HG02884 (cell line): ENCODE measurements at regions not wholly inside any gene's neighbourhood (a gene's known extent, or its start where the extent isn't known, plus 50 kb on each side); places are given as distances from the start of the nearest gene placed in this dataset.
"Not testable (repeated sequence)": the region's sequence is repeated elsewhere in the genome, so short reads cannot be mapped to it uniquely, and the experiment has no call there.

Experiments
- ATAC-seq: cut with Tn5 transposase; IDR thresholded peaks from one replicate; pipeline ENCODE4 v1.9.1; 2021; ENCODE audit warnings: mild to moderate bottlenecking, moderate library complexity; ENCODE audit not compliant: unreplicated experiment

DNA sequence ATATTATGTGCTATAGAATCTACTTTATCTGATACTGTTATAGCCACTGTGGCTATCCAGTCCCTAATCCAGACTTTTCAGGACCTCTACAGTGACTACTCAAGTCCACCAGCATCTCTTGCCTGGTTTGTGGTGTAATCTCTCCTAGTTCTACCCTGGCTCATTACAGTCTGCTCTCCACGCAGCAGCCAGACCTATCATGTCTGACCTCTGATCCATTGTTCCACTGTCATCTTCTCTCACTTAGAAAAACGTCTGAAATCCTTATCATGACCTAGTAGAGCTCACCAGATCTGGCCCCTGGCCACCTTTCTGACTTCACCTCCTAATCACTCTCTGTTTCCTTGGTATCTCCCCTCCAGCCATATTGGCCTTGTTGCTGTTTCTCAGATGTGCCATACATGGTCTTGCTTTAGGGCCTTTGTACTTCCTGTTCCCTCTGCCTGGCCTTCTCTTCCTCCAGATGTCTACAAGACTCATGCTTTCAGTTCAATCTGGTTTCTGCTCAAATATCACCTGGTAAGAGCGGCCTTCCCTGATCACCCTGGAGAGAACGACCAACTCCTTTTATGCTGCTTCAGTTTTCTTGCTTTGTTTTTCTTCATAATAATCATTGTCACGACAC, 475.5 kb downstream of the AACS start:
- no peak for ATAC-seq

DNA sequence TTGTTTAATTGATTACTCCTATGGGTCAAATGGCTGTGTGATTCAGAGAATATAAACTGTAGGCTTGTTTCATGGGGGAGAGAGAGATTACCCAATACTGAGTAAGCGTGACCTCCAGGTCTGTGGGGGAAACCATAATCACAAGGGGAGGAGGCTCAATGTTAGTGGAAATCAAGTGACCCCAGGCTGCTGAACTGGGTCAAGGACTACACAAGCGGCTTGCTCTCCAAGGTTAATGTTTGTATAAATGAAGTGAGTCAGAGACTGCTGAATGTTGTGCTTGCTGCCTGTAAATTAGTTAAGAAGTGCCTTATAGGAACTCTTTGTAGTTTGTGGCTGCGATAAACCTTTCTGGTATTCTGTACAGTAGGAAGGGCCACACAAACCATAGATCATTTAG, 479.7 kb downstream of the AACS start:
- no peak for ATAC-seq

DNA sequence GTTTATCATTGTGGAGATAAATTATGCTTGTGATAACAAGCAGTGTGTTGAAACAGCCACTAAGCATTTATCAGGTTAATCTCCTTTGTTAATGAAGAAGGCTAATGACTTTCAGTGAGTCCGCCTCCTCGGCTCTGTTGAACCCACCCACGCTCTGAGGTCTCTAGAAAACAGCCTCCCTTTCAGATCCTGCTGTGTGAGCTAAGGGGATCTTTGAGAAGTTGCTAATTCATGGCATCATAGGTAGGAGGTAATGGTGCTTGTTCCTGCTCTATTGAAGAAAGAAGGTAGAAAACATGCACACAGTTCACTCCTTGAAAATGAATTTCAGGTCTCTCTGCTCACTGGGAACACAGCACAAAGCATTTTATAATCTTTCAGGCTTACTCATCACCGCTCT, 483.9 kb downstream of the AACS start:
- no peak for ATAC-seq

DNA sequence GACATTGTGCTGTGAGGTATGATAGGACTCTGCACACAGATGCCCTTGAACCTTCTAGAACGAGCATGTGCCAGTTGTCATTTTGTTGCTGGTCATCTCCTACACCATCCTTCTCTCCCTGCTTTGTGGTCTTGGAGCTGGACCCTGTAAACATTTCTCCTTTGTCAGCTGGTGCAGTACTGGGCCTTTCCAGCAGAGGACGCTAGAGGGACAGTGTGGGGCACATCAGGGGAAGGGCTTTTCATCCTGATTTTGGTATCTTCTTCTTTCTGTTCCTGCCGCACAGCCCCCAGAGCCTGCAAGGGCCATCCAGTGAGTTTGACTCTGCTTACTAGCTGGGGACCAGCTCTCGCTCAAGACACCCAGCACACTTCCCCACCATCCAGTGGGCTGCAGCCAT, 484.6 kb downstream of the AACS start:
- no peak for ATAC-seq

GRCh38 chr12:125552295-125552694, 487.1 kb downstream of the AACS start:
- no peak for ATAC-seq

DNA sequence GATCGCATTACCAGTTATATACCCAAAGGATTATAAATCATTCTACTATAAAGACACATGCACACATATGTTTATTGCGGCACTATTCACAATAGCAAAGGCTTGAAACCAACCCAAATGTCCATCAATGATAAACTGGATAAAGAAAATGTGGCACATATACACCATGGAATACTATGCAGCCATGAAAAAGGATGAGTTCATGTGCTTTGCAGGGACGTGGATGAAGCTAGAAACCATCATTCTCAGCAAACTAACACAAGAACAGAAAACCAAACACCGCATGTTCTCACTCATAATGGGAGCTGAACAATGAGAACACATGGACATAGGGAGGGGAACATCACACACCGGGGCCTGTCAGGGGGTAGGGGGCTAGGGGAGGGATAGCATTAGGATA, 495.8 kb downstream of the AACS start:
- not testable (repeated sequence) for ATAC-seq

GRCh38 chr12:125564753-125565152, 499.5 kb downstream of the AACS start:
- ATAC-seq: no peak

GRCh38 chr12:125567581-125567980, 502.3 kb downstream of the AACS start:
- ATAC-seq: no peak

DNA sequence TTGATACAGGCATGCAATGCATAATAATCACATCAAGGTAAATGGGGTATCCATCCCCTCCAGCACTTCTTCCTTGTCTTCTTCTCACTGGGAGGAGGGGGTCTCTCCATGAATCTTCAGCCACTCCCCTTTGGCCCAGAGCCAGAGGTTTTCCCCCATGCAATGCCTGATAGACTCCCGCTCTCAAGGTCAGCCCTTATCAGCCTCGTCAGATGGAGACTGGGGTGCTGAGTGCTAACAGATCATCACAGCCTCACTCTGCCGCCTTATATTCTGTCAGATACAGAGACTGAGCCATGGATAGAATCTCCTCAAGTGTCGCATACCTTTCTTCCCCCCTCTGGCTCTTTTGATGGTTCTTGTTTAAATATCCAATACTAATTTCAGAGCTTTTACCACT, 503.1 kb downstream of the AACS start:
- no peak for ATAC-seq

- ATAC-seq: no peak
Observed at GRCh38 chr12:125573271-125573670, 508.0 kb downstream of the AACS start.

GRCh38 chr12:125577334-125577733, 512.1 kb downstream of the AACS start:
- ATAC-seq: no peak

- ATAC-seq: no peak
Observed at GRCh38 chr12:125579916-125580315, 514.7 kb downstream of the AACS start.

GRCh38 chr12:125583071-125583470, 517.8 kb downstream of the AACS start:
- ATAC-seq: no peak

GRCh38 chr12:125586441-125586840, 521.2 kb downstream of the AACS start:
- no peak for ATAC-seq

- ATAC-seq: no peak
Observed at GRCh38 chr12:125593269-125593668, 528.0 kb downstream of the AACS start.

GRCh38 chr12:125604976-125605375, 539.7 kb downstream of the AACS start:
- ATAC-seq: no peak

- ATAC-seq: no peak
Observed at GRCh38 chr12:125606312-125606711, 541.1 kb downstream of the AACS start.

DNA sequence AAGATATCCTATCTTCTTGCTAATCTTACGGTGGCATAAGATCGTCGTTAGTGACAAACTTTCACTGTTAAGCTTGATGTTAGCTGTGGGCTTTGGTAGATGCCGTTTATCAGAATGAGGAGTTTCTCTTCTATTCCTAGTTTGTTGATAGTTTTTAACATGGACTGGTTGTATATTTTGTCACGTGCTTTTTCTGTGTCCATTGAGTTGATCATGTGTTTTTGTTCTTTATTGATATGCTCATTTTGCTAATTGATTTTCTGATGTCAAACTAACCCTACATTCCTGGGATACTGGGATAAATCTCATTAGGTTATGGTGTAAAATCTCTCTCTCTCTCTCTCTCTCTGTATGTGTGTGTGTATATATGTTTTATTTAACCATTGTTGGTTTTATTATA, 545.1 kb downstream of the AACS start:
- no peak for ATAC-seq

DNA sequence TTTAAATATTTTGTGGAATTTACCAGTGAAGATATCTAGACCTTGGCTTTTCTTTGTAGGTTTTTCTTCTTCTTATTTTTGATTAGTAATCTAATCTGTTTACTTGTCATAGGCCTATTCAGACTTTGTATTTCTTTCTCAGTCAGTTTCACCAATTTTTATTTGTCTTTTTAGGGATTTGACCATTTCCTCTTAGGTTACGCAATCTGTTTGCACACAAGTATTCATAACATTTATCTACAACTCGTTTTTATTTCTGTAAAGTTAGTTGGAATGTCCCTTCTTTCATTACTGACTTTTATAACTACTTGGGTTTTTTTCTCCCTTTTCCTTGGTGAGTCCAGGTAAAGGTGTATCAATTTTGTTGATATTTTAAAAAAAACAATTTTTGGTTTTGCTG, 545.7 kb downstream of the AACS start:
- no peak for ATAC-seq

GRCh38 chr12:125614058-125614457, 548.8 kb downstream of the AACS start:
- ATAC-seq: no peak

GRCh38 chr12:125619723-125620122, 554.5 kb downstream of the AACS start:
- no peak for ATAC-seq

DNA sequence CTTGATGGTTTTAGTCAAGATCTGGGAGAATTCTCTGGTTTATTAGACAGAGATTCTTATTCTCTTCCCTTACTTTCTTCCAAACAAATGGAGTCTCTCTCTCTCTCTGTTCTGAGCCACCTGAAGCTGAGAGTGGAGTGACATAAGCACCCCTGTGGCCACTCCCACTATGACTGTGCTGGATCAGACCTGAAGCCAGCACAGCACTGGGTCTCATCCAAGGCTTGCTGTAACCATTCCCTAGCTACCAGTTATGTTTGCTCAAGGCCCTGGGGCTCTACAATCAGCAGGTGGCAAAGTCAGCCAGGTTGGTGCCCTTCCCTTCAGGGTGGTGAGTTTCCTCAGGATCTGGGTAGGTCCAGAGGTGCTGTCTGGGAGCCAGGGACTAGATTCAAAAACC, 568.5 kb downstream of the AACS start:
- no peak for ATAC-seq

DNA sequence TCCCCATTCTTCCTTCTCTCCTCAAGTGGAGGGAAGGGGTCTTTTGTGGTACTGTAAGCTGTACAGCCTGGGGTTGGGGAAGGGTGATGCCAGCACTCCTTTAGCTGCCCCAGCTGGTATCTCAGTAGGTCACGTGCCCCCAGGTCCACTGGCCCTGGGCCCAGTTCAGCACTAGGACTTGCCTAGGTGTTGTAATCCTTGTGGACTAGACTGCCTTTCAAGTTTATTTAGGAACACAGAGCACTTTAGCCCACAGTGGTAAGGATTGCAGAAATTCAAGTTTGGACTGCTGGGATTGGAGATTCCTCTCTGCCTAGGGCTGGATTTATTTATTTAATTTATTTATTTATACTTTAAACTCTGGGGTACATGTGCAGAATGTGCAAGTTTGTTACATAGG, 569.6 kb downstream of the AACS start:
- no peak for ATAC-seq
